CD4-positive, CD25-positive, alpha-beta regulatory T cell (primary cell): ENCODE measurements at regions not wholly inside any gene's neighbourhood (a gene's known extent, or its start where the extent isn't known, plus 50 kb on each side); places are given as distances from the start of the nearest gene placed in this dataset.
A peak's percentile ranks its signal among the peaks of the same experiment; 100 is the strongest.

ENCODE experiments used
- ATAC-seq, 2 donors: fragments of 150-1000 bp; cut with Tn5 transposase; one replicate each; pipeline ENCODE4 v1.10.0; 2021; ENCODE audit warnings: low read depth in 2 of 2, moderate number of reproducible peaks in 2 of 2, moderate library complexity in 1 of 2
- DNase-seq, 3 donors: peaks; one replicate each; pipeline versions ENCODE4 v3.0.0 to v3.0.0-alpha.2; 2012 to 2022; ENCODE audit warnings: mixed read lengths in 1 of 3
- H3K27ac ChIP-seq: one replicate; pipeline ENCODE4 v1.7.0; 2013; ENCODE audit warnings: mild to moderate bottlenecking, low read length; ENCODE audit not compliant: insufficient read depth, poor library complexity, severe bottlenecking
- H3K27me3 ChIP-seq: one replicate; pipeline ENCODE4 v1.7.0; 2013; ENCODE audit warnings: low read length; ENCODE audit not compliant: control insufficient read depth, insufficient read depth
- H3K36me3 ChIP-seq: one replicate; pipeline ENCODE4 v1.7.0; 2013; ENCODE audit warnings: mild to moderate bottlenecking, low read length, moderate library complexity; ENCODE audit not compliant: control insufficient read depth, insufficient read depth
- H3K4me1 ChIP-seq: 2 replicates; pipeline ENCODE4 v1.7.0; 2013; ENCODE audit warnings: mild to moderate bottlenecking, low read length; ENCODE audit not compliant: insufficient read depth, control insufficient read depth, poor library complexity, severe bottlenecking
- H3K4me3 ChIP-seq: one replicate; pipeline ENCODE4 v1.7.0; 2013; ENCODE audit warnings: low read depth, mild to moderate bottlenecking, low read length, moderate library complexity
- H3K9me3 ChIP-seq, 2 experiments: 1 replicate in 1 of 2; 2 replicates in 1 of 2; pipeline ENCODE4 v1.7.0; 2013; ENCODE audit warnings: low read length in 2 of 2, mild to moderate bottlenecking in 1 of 2, moderate library complexity in 1 of 2; ENCODE audit not compliant: control insufficient read depth in 2 of 2
- H3K27ac Mint-ChIP-seq, 3 donors: one replicate each; pipeline ENCODE4 v1.8.0; 2020 to 2022; ENCODE audit warnings: mild to moderate bottlenecking in 3 of 3, mixed read lengths in 3 of 3, moderate library complexity in 2 of 3
- H3K27me3 Mint-ChIP-seq: one replicate; pipeline ENCODE4 v1.8.0; 2022; ENCODE audit warnings: mild to moderate bottlenecking, mixed read lengths
- H3K36me3 Mint-ChIP-seq: one replicate; pipeline ENCODE4 v1.8.0; 2020; ENCODE audit warnings: mixed read lengths
- H3K4me1 Mint-ChIP-seq, 4 donors: one replicate each; pipeline ENCODE4 v1.8.0; 2020 to 2022; ENCODE audit warnings: mixed read lengths in 4 of 4, mild to moderate bottlenecking in 1 of 4
- H3K4me3 Mint-ChIP-seq, 4 donors: one replicate each; pipeline ENCODE4 v1.8.0; 2020 to 2022; ENCODE audit warnings: mild to moderate bottlenecking in 4 of 4, mixed read lengths in 4 of 4, moderate library complexity in 3 of 4
- H3K9me3 Mint-ChIP-seq, 7 donors: one replicate each; pipeline ENCODE4 v1.8.0; 2020 to 2022; ENCODE audit warnings: mixed read lengths in 7 of 7, mild to moderate bottlenecking in 3 of 7, moderate library complexity in 2 of 7

GRCh38 chr5:61919920-61920319 lies 386.1 kb upstream of the KIF2A start:
- Mint-ChIP-seq H3K27me3 (no peaks in the 10 kb centered on the region), H3K4me1 (no peaks in the 10 kb centered on the region), H3K36me3 (no peaks in the 10 kb centered on the region), H3K4me3 (no peak overlapping the region), H3K9me3 (peaks cover 0 to 4% (median 0%) of the 10 kb centered on the region in 7 donors), H3K27ac (no peak overlapping the region)
- Histone ChIP-seq H3K36me3 (no peaks in the 10 kb centered on the region), H3K9me3 (no peaks in the 10 kb centered on the region), H3K27me3 (no peaks in the 10 kb centered on the region), H3K27ac (no peak overlapping the region), H3K4me3 (no peak overlapping the region), H3K4me1 (no peaks in the 10 kb centered on the region)
- ATAC-seq (no peak), DNase-seq (no peak)

- no peaks in the 10 kb centered on the region for H3K36me3 Mint-ChIP-seq
- H3K27ac ChIP-seq: no peak overlapping the region
Measured at GRCh38 chr5:61924251-61924650, 381.8 kb upstream of the KIF2A start.

GRCh38 chr5:61926911-61927310 lies 379.1 kb upstream of the KIF2A start:
- no peaks in the 10 kb centered on the region for H3K4me1 Mint-ChIP-seq
- H3K36me3 Mint-ChIP-seq: no peaks in the 10 kb centered on the region
- no peaks in the 10 kb centered on the region for H3K4me1 ChIP-seq
- DNase-seq (no peak), ATAC-seq (no peak)
- H3K27me3 Mint-ChIP-seq: peaks cover 11% of the 10 kb centered on the region
- no peaks in the 10 kb centered on the region for H3K9me3 ChIP-seq
- no peak overlapping the region for H3K27ac ChIP-seq
- no peaks in the 10 kb centered on the region for H3K27me3 ChIP-seq
- no peak overlapping the region for H3K4me3 ChIP-seq
- H3K4me3 Mint-ChIP-seq: no peak overlapping the region
- no peak overlapping the region for H3K27ac Mint-ChIP-seq
- H3K36me3 ChIP-seq: no peaks in the 10 kb centered on the region
- peaks cover 0 to 1% (median 0%) of the 10 kb centered on the region in 7 donors for H3K9me3 Mint-ChIP-seq

More at GRCh38 chr5:61924251-61924650, 381.8 kb upstream of the KIF2A start:
- H3K4me3 Mint-ChIP-seq: no peak overlapping the region
- Histone ChIP-seq H3K27me3 (no peaks in the 10 kb centered on the region), H3K4me3 (no peak overlapping the region), H3K36me3 (no peaks in the 10 kb centered on the region), H3K4me1 (no peaks in the 10 kb centered on the region), H3K9me3 (no peaks in the 10 kb centered on the region)
- no peak for DNase-seq
- H3K27ac Mint-ChIP-seq: no peak overlapping the region
- peaks cover 0 to 1% (median 0%) of the 10 kb centered on the region in 7 donors for H3K9me3 Mint-ChIP-seq
- H3K27me3 Mint-ChIP-seq: peaks cover 11% of the 10 kb centered on the region
- no peak for ATAC-seq
- no peaks in the 10 kb centered on the region for H3K4me1 Mint-ChIP-seq

- no peaks in the 10 kb centered on the region for H3K36me3 ChIP-seq
- no peaks in the 10 kb centered on the region for H3K4me1 ChIP-seq
- H3K4me3 ChIP-seq: no peak overlapping the region
- H3K27ac ChIP-seq: no peak overlapping the region
- Mint-ChIP-seq H3K36me3 (no peaks in the 10 kb centered on the region), H3K4me1 (no peaks in the 10 kb centered on the region), H3K27ac (no peak overlapping the region), H3K27me3 (peaks cover 11% of the 10 kb centered on the region), H3K4me3 (no peak overlapping the region), H3K9me3 (peaks cover 0 to 3% (median 0%) of the 10 kb centered on the region in 7 donors)
- H3K27me3 ChIP-seq: no peaks in the 10 kb centered on the region
- ATAC-seq (no peak), DNase-seq (no peak)
- no peaks in the 10 kb centered on the region for H3K9me3 ChIP-seq
Measured at GRCh38 chr5:61931236-61931635, 374.8 kb upstream of the KIF2A start.

GRCh38 chr5:61933787-61934626 lies 372.0 kb upstream of the KIF2A start:
- H3K27me3 ChIP-seq: no peaks in the 10 kb centered on the region
- Mint-ChIP-seq H3K27me3 (peaks cover 5% of the 10 kb centered on the region), H3K27ac (no peak overlapping the region), H3K4me1 (no peaks in the 10 kb centered on the region), H3K4me3 (no peak overlapping the region), H3K36me3 (no peaks in the 10 kb centered on the region), H3K9me3 (peaks cover 0 to 3% (median 0%) of the 10 kb centered on the region in 7 donors)
- H3K4me3 ChIP-seq: no peak overlapping the region
- no peaks in the 10 kb centered on the region for H3K4me1 ChIP-seq
- DNase-seq (peak in 1 of 3 donors; percentile 20), ATAC-seq (no peak)
- H3K36me3 ChIP-seq: no peaks in the 10 kb centered on the region
- H3K27ac ChIP-seq: no peak overlapping the region
- H3K9me3 ChIP-seq: no peaks in the 10 kb centered on the region

- no peak for DNase-seq
- H3K36me3 ChIP-seq: no peaks in the 10 kb centered on the region
- no peak overlapping the region for H3K27ac ChIP-seq
- H3K27me3 ChIP-seq: no peaks in the 10 kb centered on the region
- Mint-ChIP-seq H3K27ac (no peak overlapping the region), H3K4me3 (no peak overlapping the region), H3K36me3 (no peaks in the 10 kb centered on the region), H3K27me3 (no peaks in the 10 kb centered on the region), H3K4me1 (no peaks in the 10 kb centered on the region), H3K9me3 (peaks cover 0 to 2% (median 0%) of the 10 kb centered on the region in 7 donors)
- no peaks in the 10 kb centered on the region for H3K9me3 ChIP-seq
- H3K4me1 ChIP-seq: no peaks in the 10 kb centered on the region
- H3K4me3 ChIP-seq: no peak overlapping the region
- no peak for ATAC-seq
Measured at GRCh38 chr5:61941637-61942036, 364.4 kb upstream of the KIF2A start.

GRCh38 chr5:61942462-61943049 lies 363.4 kb upstream of the KIF2A start:
- Mint-ChIP-seq H3K9me3 (peaks cover 0 to 2% (median 0%) of the 10 kb centered on the region in 7 donors), H3K27ac (no peak overlapping the region), H3K36me3 (no peaks in the 10 kb centered on the region), H3K4me1 (no peaks in the 10 kb centered on the region), H3K27me3 (no peaks in the 10 kb centered on the region), H3K4me3 (no peak overlapping the region)
- Histone ChIP-seq H3K4me3 (no peak overlapping the region), H3K27ac (no peak overlapping the region), H3K27me3 (no peaks in the 10 kb centered on the region), H3K36me3 (no peaks in the 10 kb centered on the region), H3K9me3 (no peaks in the 10 kb centered on the region), H3K4me1 (no peaks in the 10 kb centered on the region)
- ATAC-seq (no peak), DNase-seq (no peak)

GRCh38 chr5:61943713-61944112 lies 362.3 kb upstream of the KIF2A start:
- no peaks in the 10 kb centered on the region for H3K36me3 Mint-ChIP-seq
- Histone ChIP-seq H3K36me3 (no peaks in the 10 kb centered on the region), H3K27ac (no peak overlapping the region), H3K27me3 (no peaks in the 10 kb centered on the region), H3K4me3 (no peak overlapping the region), H3K9me3 (no peaks in the 10 kb centered on the region), H3K4me1 (no peaks in the 10 kb centered on the region)
- no peak for ATAC-seq
- no peak overlapping the region for H3K4me3 Mint-ChIP-seq
- H3K27me3 Mint-ChIP-seq: no peaks in the 10 kb centered on the region
- no peak for DNase-seq
- H3K9me3 Mint-ChIP-seq: peaks cover 0 to 4% (median 0%) of the 10 kb centered on the region in 7 donors
- H3K4me1 Mint-ChIP-seq: no peaks in the 10 kb centered on the region
- H3K27ac Mint-ChIP-seq: no peak overlapping the region
